NCI-H1436 treated with DMSO at 0.1 percent for 48 hours (cell line): ENCODE measurements at regions not wholly inside any gene's neighbourhood (a gene's known extent, or its start where the extent isn't known, plus 50 kb on each side); places are given as distances from the start of the nearest gene placed in this dataset.

ENCODE experiments used
- DNase-seq: peaks from one replicate; lab custom pipeline; 2025; lab: John Stamatoyannopoulos, UW

- no peak for DNase-seq
Observed at GRCh38 chr2:23239374-23239773, 145.6 kb upstream of the KLHL29 start.

- no peak for DNase-seq
Observed at GRCh38 chr2:23241121-23241520, 143.9 kb upstream of the KLHL29 start.

GRCh38 chr2:23241611-23242245 lies 143.3 kb upstream of the KLHL29 start:
- no peak for DNase-seq

- no peak for DNase-seq
Observed at GRCh38 chr2:23243073-23243659, 141.8 kb upstream of the KLHL29 start.

- no peak for DNase-seq
Observed at GRCh38 chr2:23244617-23245016, 140.4 kb upstream of the KLHL29 start.

GRCh38 chr2:23246992-23247683 lies 137.8 kb upstream of the KLHL29 start:
- no peak for DNase-seq

GRCh38 chr2:23248667-23249066 lies 136.3 kb upstream of the KLHL29 start:
- no peak for DNase-seq

GRCh38 chr2:23249348-23249747 lies 135.6 kb upstream of the KLHL29 start:
- no peak for DNase-seq

- no peak for DNase-seq
Observed at GRCh38 chr2:23250371-23250770, 134.6 kb upstream of the KLHL29 start.

- DNase-seq: no peak
Observed at GRCh38 chr2:23256643-23257042, 128.3 kb upstream of the KLHL29 start.

GRCh38 chr2:23260621-23261020 lies 124.4 kb upstream of the KLHL29 start:
- no peak for DNase-seq

- DNase-seq: no peak
Observed at GRCh38 chr2:23268467-23269263, 116.3 kb upstream of the KLHL29 start.

GRCh38 chr2:23269747-23270146 lies 115.2 kb upstream of the KLHL29 start:
- no peak for DNase-seq

GRCh38 chr2:23270810-23271209 lies 114.2 kb upstream of the KLHL29 start:
- no peak for DNase-seq

GRCh38 chr2:23271230-23271629 lies 113.7 kb upstream of the KLHL29 start:
- no peak for DNase-seq

GRCh38 chr2:23273786-23274185 lies 111.2 kb upstream of the KLHL29 start:
- no peak for DNase-seq

- no peak for DNase-seq
Observed at GRCh38 chr2:23280401-23280800, 104.6 kb upstream of the KLHL29 start.

- no peak for DNase-seq
Observed at GRCh38 chr2:23283653-23284052, 101.3 kb upstream of the KLHL29 start.

- DNase-seq: no peak
Observed at GRCh38 chr2:23285091-23285800, 99.7 kb upstream of the KLHL29 start.

GRCh38 chr2:23286031-23286757 lies 98.8 kb upstream of the KLHL29 start:
- no peak for DNase-seq
